ENCODE measurements at regions not wholly inside any gene's neighbourhood (a gene's known extent, or its start where the extent isn't known, plus 50 kb on each side); places are given as distances from the start of the nearest gene placed in this dataset.
"Not testable (repeated sequence)": the region's sequence is repeated elsewhere in the genome, so short reads cannot be mapped to it uniquely, and the experiment has no call there.

DNA sequence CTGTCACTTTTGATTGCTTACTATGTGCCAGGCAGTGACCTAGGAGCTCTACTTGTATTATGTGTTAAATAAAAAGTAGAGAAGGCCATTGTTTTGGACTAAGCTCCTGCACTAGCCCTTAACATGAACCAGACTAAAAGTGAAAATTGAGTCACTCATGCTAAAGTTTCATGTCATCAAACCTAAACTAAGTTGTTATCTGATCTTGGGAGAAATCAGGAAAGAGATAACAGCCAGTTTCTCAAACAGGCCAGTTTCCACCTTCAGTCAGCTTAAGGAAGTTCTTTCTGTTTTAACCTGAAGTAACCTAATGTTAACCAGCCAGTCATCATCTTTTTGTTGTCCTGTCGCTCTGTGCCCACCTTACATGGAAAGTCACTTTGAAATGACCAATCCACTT, 102.1 kb upstream of the MARK1 start:
- Histone ChIP-seq H3K9ac (ENCODE audit: low read depth in 1 of 3, low read length in 3 of 3) (no peak overlapping the region), H3K36me3 (ENCODE audit: control insufficient read depth in 3 of 3, insufficient read depth in 3 of 3, low read length in 3 of 3) (no peaks in the 10 kb centered on the region), H3K4me1 (ENCODE audit: control insufficient read depth in 3 of 3, insufficient read depth in 3 of 3, low read length in 3 of 3) (no peaks in the 10 kb centered on the region)

GRCh38 chr1:220421508-220421907, 106.4 kb upstream of the MARK1 start:
- H3K9ac ChIP-seq (ENCODE audit: low read depth in 1 of 3, low read length in 3 of 3) = no peak overlapping the region
- H3K27ac ChIP-seq (ENCODE audit: low read depth, low read length) = no peak overlapping the region
- H3K9me3 ChIP-seq (ENCODE audit: control insufficient read depth in 3 of 3, low read length in 3 of 3) = no peaks in the 10 kb centered on the region
- H3K27me3 ChIP-seq (ENCODE audit: control insufficient read depth in 3 of 3, insufficient read depth in 3 of 3, low read length in 3 of 3) = no peaks in the 10 kb centered on the region
- H3K4me3 ChIP-seq (ENCODE audit: low read length in 3 of 3) = no peak overlapping the region
- no peaks in the 10 kb centered on the region for H3K4me1 ChIP-seq (ENCODE audit: control insufficient read depth in 3 of 3, insufficient read depth in 3 of 3, low read length in 3 of 3)
- H3K36me3 ChIP-seq (ENCODE audit: control insufficient read depth in 3 of 3, insufficient read depth in 3 of 3, low read length in 3 of 3) = no peaks in the 10 kb centered on the region

More for the DNA sequence above, 102.1 kb upstream of the MARK1 start:
- Histone ChIP-seq H3K27ac (ENCODE audit: low read depth, low read length) (no peak overlapping the region), H3K27me3 (ENCODE audit: control insufficient read depth in 3 of 3, insufficient read depth in 3 of 3, low read length in 3 of 3) (no peaks in the 10 kb centered on the region), H3K4me3 (ENCODE audit: low read length in 3 of 3) (no peak overlapping the region), H3K9me3 (ENCODE audit: control insufficient read depth in 3 of 3, low read length in 3 of 3) (no peaks in the 10 kb centered on the region)

- no peak overlapping the region for H3K27ac ChIP-seq (ENCODE audit: low read depth, low read length)
- H3K27me3 ChIP-seq (ENCODE audit: control insufficient read depth in 3 of 3, insufficient read depth in 3 of 3, low read length in 3 of 3) = no peaks in the 10 kb centered on the region
Measured at GRCh38 chr1:220420726-220421125, 107.2 kb upstream of the MARK1 start.

GRCh38 chr1:220412382-220412781, 115.6 kb upstream of the MARK1 start:
- H3K27ac ChIP-seq (ENCODE audit: low read depth, low read length); H3K4me3 ChIP-seq (ENCODE audit: low read length in 3 of 3); H3K9ac ChIP-seq (ENCODE audit: low read depth in 1 of 3, low read length in 3 of 3); H3K27me3 ChIP-seq (ENCODE audit: control insufficient read depth in 3 of 3, insufficient read depth in 3 of 3, low read length in 3 of 3); H3K9me3 ChIP-seq (ENCODE audit: control insufficient read depth in 3 of 3, low read length in 3 of 3); H3K4me1 ChIP-seq (ENCODE audit: control insufficient read depth in 3 of 3, insufficient read depth in 3 of 3, low read length in 3 of 3); H3K36me3 ChIP-seq (ENCODE audit: control insufficient read depth in 3 of 3, insufficient read depth in 3 of 3, low read length in 3 of 3): not testable (repeated sequence)

More at GRCh38 chr1:220420726-220421125, 107.2 kb upstream of the MARK1 start:
- H3K9ac ChIP-seq (ENCODE audit: low read depth in 1 of 3, low read length in 3 of 3) = no peak overlapping the region
- no peaks in the 10 kb centered on the region for H3K4me1 ChIP-seq (ENCODE audit: control insufficient read depth in 3 of 3, insufficient read depth in 3 of 3, low read length in 3 of 3)
- no peaks in the 10 kb centered on the region for H3K9me3 ChIP-seq (ENCODE audit: control insufficient read depth in 3 of 3, low read length in 3 of 3)
- no peaks in the 10 kb centered on the region for H3K36me3 ChIP-seq (ENCODE audit: control insufficient read depth in 3 of 3, insufficient read depth in 3 of 3, low read length in 3 of 3)
- H3K4me3 ChIP-seq (ENCODE audit: low read length in 3 of 3) = no peak overlapping the region

- Histone ChIP-seq H3K27me3 (ENCODE audit: control insufficient read depth in 3 of 3, insufficient read depth in 3 of 3, low read length in 3 of 3) (no peaks in the 10 kb centered on the region), H3K36me3 (ENCODE audit: control insufficient read depth in 3 of 3, insufficient read depth in 3 of 3, low read length in 3 of 3) (no peaks in the 10 kb centered on the region), H3K27ac (ENCODE audit: low read depth, low read length) (no peak overlapping the region), H3K9me3 (ENCODE audit: control insufficient read depth in 3 of 3, low read length in 3 of 3) (no peaks in the 10 kb centered on the region), H3K4me3 (ENCODE audit: low read length in 3 of 3) (no peak overlapping the region), H3K9ac (ENCODE audit: low read depth in 1 of 3, low read length in 3 of 3) (no peak overlapping the region), H3K4me1 (ENCODE audit: control insufficient read depth in 3 of 3, insufficient read depth in 3 of 3, low read length in 3 of 3) (no peaks in the 10 kb centered on the region)
Measured at GRCh38 chr1:220410611-220411010, 117.3 kb upstream of the MARK1 start.

DNA sequence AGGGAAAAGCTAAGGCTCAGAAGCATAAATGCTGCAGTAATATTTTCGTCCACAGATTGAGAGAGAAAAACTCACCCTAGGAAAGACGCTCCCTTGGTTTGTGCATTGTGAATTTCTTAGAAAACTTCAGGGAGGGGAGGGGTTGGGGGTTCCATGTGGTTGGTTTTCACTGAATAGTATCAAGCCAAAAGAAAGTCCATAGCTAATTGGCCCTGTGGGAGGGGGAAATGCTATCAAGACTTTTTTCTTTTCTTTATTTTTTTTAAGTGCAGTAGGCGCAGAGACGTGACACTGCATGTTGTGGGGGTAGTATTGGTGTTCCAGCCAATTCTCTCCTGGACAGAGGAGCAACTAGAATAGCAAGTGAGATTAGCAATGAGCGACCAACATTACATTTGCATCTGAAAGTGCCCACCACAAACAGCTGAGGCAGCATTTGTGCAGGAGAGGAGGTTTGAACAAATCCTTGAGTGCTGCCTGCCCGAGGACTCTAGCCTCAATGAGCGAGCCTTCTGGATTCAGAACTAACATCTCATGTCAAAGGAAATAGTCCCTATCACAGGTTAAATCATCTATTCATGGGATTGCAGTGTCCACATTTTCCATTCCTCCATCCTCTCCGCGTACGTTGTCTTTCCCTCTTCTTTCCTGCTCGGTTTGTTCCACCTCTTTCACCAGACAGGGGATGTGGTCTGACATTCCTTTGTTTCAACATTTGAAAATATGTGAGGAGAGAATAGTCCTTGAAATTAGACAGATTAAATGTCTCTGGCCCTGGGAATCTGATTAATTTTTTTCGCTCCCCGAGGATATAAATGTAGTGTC, 118.0 kb upstream of the MARK1 start:
- Histone ChIP-seq H3K9me3 (ENCODE audit: control insufficient read depth in 3 of 3, low read length in 3 of 3) (no peaks in the 10 kb centered on the region), H3K27ac (ENCODE audit: low read depth, low read length) (no peak overlapping the region), H3K36me3 (ENCODE audit: control insufficient read depth in 3 of 3, insufficient read depth in 3 of 3, low read length in 3 of 3) (no peaks in the 10 kb centered on the region), H3K27me3 (ENCODE audit: control insufficient read depth in 3 of 3, insufficient read depth in 3 of 3, low read length in 3 of 3) (no peaks in the 10 kb centered on the region), H3K9ac (ENCODE audit: low read depth in 1 of 3, low read length in 3 of 3) (no peak overlapping the region), H3K4me1 (ENCODE audit: control insufficient read depth in 3 of 3, insufficient read depth in 3 of 3, low read length in 3 of 3) (no peaks in the 10 kb centered on the region), H3K4me3 (ENCODE audit: low read length in 3 of 3) (no peak overlapping the region)

- H3K4me1 ChIP-seq (ENCODE audit: control insufficient read depth in 3 of 3, insufficient read depth in 3 of 3, low read length in 3 of 3) = no peaks in the 10 kb centered on the region
- H3K9ac ChIP-seq (ENCODE audit: low read depth in 1 of 3, low read length in 3 of 3) = no peak overlapping the region
- no peak overlapping the region for H3K27ac ChIP-seq (ENCODE audit: low read depth, low read length)
Measured at GRCh38 chr1:220407191-220407590, 120.7 kb upstream of the MARK1 start.

DNA sequence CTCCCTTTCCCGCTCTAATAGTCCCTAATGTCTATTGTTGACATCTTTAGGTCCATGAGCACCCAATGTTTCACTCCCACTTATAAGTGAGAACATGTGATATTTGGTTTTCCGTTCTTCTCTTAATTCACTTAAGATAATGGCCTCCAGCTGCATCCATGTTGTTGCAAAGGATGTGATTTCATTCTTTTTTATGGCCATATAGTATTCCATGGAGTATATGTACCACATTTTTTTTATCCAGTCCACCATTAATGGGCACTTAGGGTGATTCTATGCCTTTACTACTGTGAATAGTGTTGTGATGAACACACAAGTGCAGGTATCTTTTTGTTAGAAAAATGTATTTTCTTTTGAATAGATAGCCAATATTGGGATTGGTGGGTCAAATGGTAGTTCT, 126.0 kb upstream of the RAB3GAP2 start:
- Histone ChIP-seq H3K9me3 (ENCODE audit: control insufficient read depth in 3 of 3, low read length in 3 of 3) (no peaks in the 10 kb centered on the region), H3K4me1 (ENCODE audit: control insufficient read depth in 3 of 3, insufficient read depth in 3 of 3, low read length in 3 of 3) (no peaks in the 10 kb centered on the region), H3K9ac (ENCODE audit: low read depth in 1 of 3, low read length in 3 of 3) (no peak overlapping the region), H3K27me3 (ENCODE audit: control insufficient read depth in 3 of 3, insufficient read depth in 3 of 3, low read length in 3 of 3) (no peaks in the 10 kb centered on the region), H3K36me3 (ENCODE audit: control insufficient read depth in 3 of 3, insufficient read depth in 3 of 3, low read length in 3 of 3) (no peaks in the 10 kb centered on the region), H3K27ac (ENCODE audit: low read depth, low read length) (no peak overlapping the region), H3K4me3 (ENCODE audit: low read length in 3 of 3) (no peak overlapping the region)

More at GRCh38 chr1:220407191-220407590, 120.7 kb upstream of the MARK1 start:
- Histone ChIP-seq H3K9me3 (ENCODE audit: control insufficient read depth in 3 of 3, low read length in 3 of 3) (no peaks in the 10 kb centered on the region), H3K4me3 (ENCODE audit: low read length in 3 of 3) (no peak overlapping the region), H3K27me3 (ENCODE audit: control insufficient read depth in 3 of 3, insufficient read depth in 3 of 3, low read length in 3 of 3) (no peaks in the 10 kb centered on the region), H3K36me3 (ENCODE audit: control insufficient read depth in 3 of 3, insufficient read depth in 3 of 3, low read length in 3 of 3) (no peaks in the 10 kb centered on the region)

DNA sequence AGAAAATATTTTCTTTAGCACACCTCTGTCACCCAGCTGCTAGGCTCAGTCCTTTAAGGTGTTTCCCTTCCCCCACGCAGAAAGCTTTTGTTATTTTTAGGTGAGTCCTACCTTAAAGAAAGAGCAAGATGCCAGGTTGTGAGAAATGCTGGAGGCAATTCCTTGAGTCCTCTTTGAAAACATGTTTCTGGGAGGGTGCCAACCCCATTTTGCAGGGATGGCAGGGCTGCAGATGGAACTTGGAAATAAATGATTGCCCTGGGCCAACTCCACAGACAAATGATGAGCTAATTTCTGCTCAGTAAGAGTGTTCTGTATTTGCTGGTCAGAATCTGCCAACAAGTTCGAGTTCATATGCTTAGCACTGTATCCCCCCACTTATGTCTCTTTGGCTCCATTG, 119.2 kb upstream of the RAB3GAP2 start:
- Histone ChIP-seq H3K4me1 (ENCODE audit: control insufficient read depth in 3 of 3, insufficient read depth in 3 of 3, low read length in 3 of 3) (no peaks in the 10 kb centered on the region), H3K9me3 (ENCODE audit: control insufficient read depth in 3 of 3, low read length in 3 of 3) (no peaks in the 10 kb centered on the region), H3K36me3 (ENCODE audit: control insufficient read depth in 3 of 3, insufficient read depth in 3 of 3, low read length in 3 of 3) (no peaks in the 10 kb centered on the region), H3K9ac (ENCODE audit: low read depth in 1 of 3, low read length in 3 of 3) (no peak overlapping the region), H3K27me3 (ENCODE audit: control insufficient read depth in 3 of 3, insufficient read depth in 3 of 3, low read length in 3 of 3) (no peaks in the 10 kb centered on the region), H3K27ac (ENCODE audit: low read depth, low read length) (no peak overlapping the region), H3K4me3 (ENCODE audit: low read length in 3 of 3) (no peak overlapping the region)

DNA sequence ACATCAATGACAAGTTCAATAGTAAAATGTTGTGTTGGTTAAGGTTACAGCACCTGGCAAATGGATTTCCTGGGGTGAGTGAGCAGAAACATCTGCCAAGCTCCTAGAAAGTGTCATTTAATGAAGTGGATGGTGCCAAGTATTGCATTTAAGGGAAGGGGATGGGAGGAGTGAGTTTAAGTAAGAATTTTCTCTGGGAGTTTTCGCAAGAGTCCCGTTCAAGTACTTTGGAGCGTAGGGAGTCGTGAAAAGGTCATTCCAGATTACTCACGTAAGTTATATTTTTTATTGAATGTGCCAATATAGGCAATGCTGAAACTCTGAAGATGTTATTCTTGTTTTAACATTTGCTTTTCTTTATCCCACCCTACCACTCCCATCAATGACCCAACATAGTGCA, 117.4 kb upstream of the RAB3GAP2 start:
- H3K4me1 ChIP-seq (ENCODE audit: control insufficient read depth in 3 of 3, insufficient read depth in 3 of 3, low read length in 3 of 3) = no peaks in the 10 kb centered on the region
- H3K4me3 ChIP-seq (ENCODE audit: low read length in 3 of 3) = no peak overlapping the region
- H3K27me3 ChIP-seq (ENCODE audit: control insufficient read depth in 3 of 3, insufficient read depth in 3 of 3, low read length in 3 of 3) = no peaks in the 10 kb centered on the region
- H3K27ac ChIP-seq (ENCODE audit: low read depth, low read length) = no peak overlapping the region
- H3K36me3 ChIP-seq (ENCODE audit: control insufficient read depth in 3 of 3, insufficient read depth in 3 of 3, low read length in 3 of 3) = no peaks in the 10 kb centered on the region
- no peak overlapping the region for H3K9ac ChIP-seq (ENCODE audit: low read depth in 1 of 3, low read length in 3 of 3)
- no peaks in the 10 kb centered on the region for H3K9me3 ChIP-seq (ENCODE audit: control insufficient read depth in 3 of 3, low read length in 3 of 3)

Measured in skeletal muscle tissue (tissue), 3 donors.